PC-3 (cell line): ENCODE measurements at regions not wholly inside any gene's neighbourhood (a gene's known extent, or its start where the extent isn't known, plus 50 kb on each side); places are given as distances from the start of the nearest gene placed in this dataset.

ENCODE experiments used
- ATAC-seq: fragments of 200-7000 bp; cut with Tn5 transposase; 2 replicates; pipeline ENCODE4 v1.9.1; 2020; ENCODE audit warnings: mild to moderate bottlenecking, moderate library complexity
- BruUV-seq: library from RNA; stranded (reverse); fragments of 400-500 nt; replicated peaks from 2 replicates; lab custom pipeline; 2021; lab: Mats Ljungman, UMichigan
- CTCF ChIA-PET: fragments of 300-600 bp; sonication (Branson Sonifier 250); formaldehyde crosslinking; loops from one replicate; lab custom pipeline; 2022; ENCODE audit warnings: antibody characterized with exemption; lab: Charles Lee
- POLR2A ChIA-PET: fragments of 300-600 bp; sonication (Branson Sonifier 250); formaldehyde crosslinking; loops from one replicate; lab custom pipeline; 2022; ENCODE audit warnings: antibody characterized with exemption; ENCODE audit not compliant: unreplicated experiment; lab: Charles Lee
- DNase-seq: peaks from one replicate; pipeline ENCODE4 v3.0.0-alpha.2; 2015
- H2AFZ ChIP-seq: fragments of 300-600 bp; sonication (generic); 2 replicates; pipeline ENCODE4 v1.6.0; 2016; ENCODE audit warnings: antibody characterized with exemption, low read length
- H3F3A ChIP-seq: fragments of 300-600 bp; sonication (generic); one replicate; pipeline ENCODE4 v1.6.0; 2017; ENCODE audit warnings: antibody characterized with exemption, low read length, control low read depth, mild to moderate bottlenecking; ENCODE audit not compliant: unreplicated experiment
- H3K27ac ChIP-seq: fragments of 300-600 bp; sonication (generic); 2 replicates; pipeline ENCODE4 v1.5.1; 2016; ENCODE audit warnings: mild to moderate bottlenecking, low read length
- H3K27me3 ChIP-seq: fragments of 300-600 bp; sonication (generic); 2 replicates; pipeline ENCODE4 v1.6.1; 2016; ENCODE audit warnings: low read length, mixed read lengths
- H3K36me3 ChIP-seq: fragments of 300-600 bp; sonication (generic); 2 replicates; pipeline ENCODE4 v1.6.1; 2016; ENCODE audit warnings: low read depth, mixed run types, low read length, mixed read lengths
- H3K4me1 ChIP-seq: fragments of 300-600 bp; sonication (generic); 2 replicates; pipeline ENCODE4 v1.5.1; 2016; ENCODE audit warnings: low read length; ENCODE audit not compliant: insufficient read depth
- H3K4me2 ChIP-seq: fragments of 300-600 bp; sonication (generic); 2 replicates; pipeline ENCODE4 v1.6.0; 2016; ENCODE audit warnings: low read length
- H3K4me3 ChIP-seq: fragments of 300-600 bp; sonication (generic); 2 replicates; pipeline ENCODE4 v1.5.1; 2016; ENCODE audit warnings: mild to moderate bottlenecking, low read length, mixed read lengths
- H3K79me2 ChIP-seq: fragments of 300-600 bp; sonication (generic); 2 replicates; pipeline ENCODE4 v1.6.1; 2017; ENCODE audit warnings: low read length, mixed read lengths
- H3K9ac ChIP-seq: fragments of 300-600 bp; sonication (generic); 2 replicates; pipeline ENCODE4 v1.6.0; 2016; ENCODE audit warnings: mild to moderate bottlenecking, low read length
- H3K9me2 ChIP-seq: fragments of 300-600 bp; sonication (generic); replicated peaks from 2 replicates; pipeline ENCODE4 v1.6.1; 2016; ENCODE audit warnings: mixed run types, low read length, mixed read lengths
- H3K9me3 ChIP-seq: fragments of 300-600 bp; sonication (generic); 2 replicates; pipeline ENCODE4 v1.6.1; 2016; ENCODE audit warnings: low read length, mixed read lengths
- H4K20me1 ChIP-seq: fragments of 300-600 bp; sonication (generic); 2 replicates; pipeline ENCODE4 v1.6.1; 2016; ENCODE audit warnings: low read length, mixed read lengths
- EZH2 ChIP-seq: fragments of 300-600 bp; sonication (generic); IDR thresholded peaks from one replicate; pipeline ENCODE4 v1.6.1; 2017; ENCODE audit warnings: antibody characterized with exemption, mild to moderate bottlenecking, low read length; ENCODE audit not compliant: unreplicated experiment
- EZH2phosphoT487 ChIP-seq: fragments of 300-600 bp; sonication (generic); IDR thresholded peaks from 2 replicates; pipeline ENCODE4 v1.6.1; 2018; ENCODE audit warnings: mild to moderate bottlenecking, antibody characterized with exemption, low read length, borderline replicate concordance
- intact Hi-C: fragments of 100-400 bp; cut with micrococcal nuclease; formaldehyde crosslinking; loops from 2 replicates; pipeline ENCODE4 v1.9.0; 2023
- TF ChIP-seq, protein P1 (sequence below): fragments of 300-600 bp; sonication (generic); conservative IDR thresholded peaks from 2 replicates; pipeline ENCODE4 v1.5.1; 2017; ENCODE audit warnings: antibody characterized with exemption, low read depth, mild to moderate bottlenecking, low read length

DNA sequence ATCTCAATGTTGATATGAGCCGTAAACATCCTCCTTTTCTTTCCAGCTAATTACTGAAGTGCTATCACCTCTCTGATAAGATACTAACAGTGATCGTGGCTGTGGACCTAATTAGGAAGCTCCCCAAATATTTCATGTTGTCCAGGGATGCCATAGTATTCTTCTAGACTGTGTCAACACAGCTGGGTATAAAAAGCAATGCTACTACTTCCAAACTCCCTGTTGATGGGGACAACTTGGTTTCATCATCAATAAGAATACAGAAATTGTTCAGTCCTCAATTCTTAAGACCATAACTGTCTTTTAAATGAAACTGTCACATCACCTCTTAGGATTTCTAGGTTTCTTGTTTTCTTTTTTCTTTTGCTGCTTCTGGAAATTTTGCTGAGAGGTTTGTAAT lies 530.6 kb downstream of the TOX3 start:
- H3K9me3 ChIP-seq = no peaks in the 10 kb centered on the region
- no peak overlapping the region for H3K9ac ChIP-seq
- TF ChIP-seq EZH2phosphoT487 = no peak
- H3K4me2 ChIP-seq = no peak overlapping the region
- intact Hi-C loops = no loop called here
- H3K36me3 ChIP-seq = no peaks in the 10 kb centered on the region
- ATAC-seq (no peak), DNase-seq (no peak)
- no TSS peak for BruUV-seq
- no peaks in the 10 kb centered on the region for H3K9me2 ChIP-seq
- no peaks in the 10 kb centered on the region for H3F3A ChIP-seq
- H4K20me1 ChIP-seq = no peaks in the 10 kb centered on the region
- no peak overlapping the region for H2AFZ ChIP-seq
- H3K27ac ChIP-seq = no peak overlapping the region
- H3K4me1 ChIP-seq = no peaks in the 10 kb centered on the region
- no peaks in the 10 kb centered on the region for H3K27me3 ChIP-seq
- no peak overlapping the region for H3K4me3 ChIP-seq
- ChIA-PET POLR2A (no interaction called here), CTCF (no interaction called here)
- H3K79me2 ChIP-seq = no peaks in the 10 kb centered on the region

DNA sequence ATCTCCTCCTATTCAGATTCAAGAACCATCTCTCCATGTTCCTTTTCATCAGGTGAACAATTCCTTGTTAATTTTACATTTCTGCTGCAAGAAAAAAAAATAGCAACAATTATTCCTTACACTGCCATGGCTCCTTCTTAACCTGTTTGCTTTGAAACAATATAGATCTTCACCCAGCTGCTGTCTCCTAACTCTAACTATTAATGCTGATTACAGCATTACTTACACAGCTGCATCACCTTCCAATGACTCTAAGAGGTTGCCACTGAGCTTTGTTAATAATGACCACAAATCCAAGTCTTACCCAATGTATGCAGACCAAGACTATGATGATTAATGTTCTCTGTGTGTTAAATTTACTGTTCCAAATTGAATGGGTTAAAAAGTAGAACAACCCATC lies 541.4 kb downstream of the TOX3 start:
- BruUV-seq = no TSS peak

DNA sequence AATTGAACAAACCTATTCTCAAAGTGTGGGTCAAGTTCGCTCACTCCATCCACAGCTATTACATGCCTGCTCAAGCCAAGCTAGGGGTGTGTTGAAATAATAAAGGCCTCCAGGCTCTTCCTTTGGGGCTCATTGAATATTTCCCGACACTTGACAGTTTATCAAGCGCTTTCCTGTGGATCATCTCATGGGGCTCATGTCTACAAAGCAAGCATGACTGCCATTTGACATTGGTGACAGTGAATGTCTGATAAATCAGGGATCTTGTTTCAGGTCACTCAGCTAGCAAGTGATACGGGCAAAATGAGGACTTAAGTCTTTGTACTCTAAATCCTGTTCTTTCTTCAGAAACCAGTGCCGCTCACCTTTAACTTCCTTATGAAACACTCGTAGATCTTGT lies 542.6 kb downstream of the TOX3 start:
- POLR2A ChIA-PET = no interaction called here
- Histone ChIP-seq H3K27ac (no peak overlapping the region), H3K9ac (no peak overlapping the region), H3F3A (no peaks in the 10 kb centered on the region), H3K4me2 (no peak overlapping the region), H3K9me3 (no peaks in the 10 kb centered on the region), H3K4me3 (no peak overlapping the region), H3K36me3 (no peaks in the 10 kb centered on the region), H2AFZ (no peak overlapping the region), H3K4me1 (no peaks in the 10 kb centered on the region), H4K20me1 (no peaks in the 10 kb centered on the region), H3K9me2 (no peaks in the 10 kb centered on the region), H3K79me2 (no peaks in the 10 kb centered on the region), H3K27me3 (no peaks in the 10 kb centered on the region)
- TF ChIP-seq, protein P1, sequence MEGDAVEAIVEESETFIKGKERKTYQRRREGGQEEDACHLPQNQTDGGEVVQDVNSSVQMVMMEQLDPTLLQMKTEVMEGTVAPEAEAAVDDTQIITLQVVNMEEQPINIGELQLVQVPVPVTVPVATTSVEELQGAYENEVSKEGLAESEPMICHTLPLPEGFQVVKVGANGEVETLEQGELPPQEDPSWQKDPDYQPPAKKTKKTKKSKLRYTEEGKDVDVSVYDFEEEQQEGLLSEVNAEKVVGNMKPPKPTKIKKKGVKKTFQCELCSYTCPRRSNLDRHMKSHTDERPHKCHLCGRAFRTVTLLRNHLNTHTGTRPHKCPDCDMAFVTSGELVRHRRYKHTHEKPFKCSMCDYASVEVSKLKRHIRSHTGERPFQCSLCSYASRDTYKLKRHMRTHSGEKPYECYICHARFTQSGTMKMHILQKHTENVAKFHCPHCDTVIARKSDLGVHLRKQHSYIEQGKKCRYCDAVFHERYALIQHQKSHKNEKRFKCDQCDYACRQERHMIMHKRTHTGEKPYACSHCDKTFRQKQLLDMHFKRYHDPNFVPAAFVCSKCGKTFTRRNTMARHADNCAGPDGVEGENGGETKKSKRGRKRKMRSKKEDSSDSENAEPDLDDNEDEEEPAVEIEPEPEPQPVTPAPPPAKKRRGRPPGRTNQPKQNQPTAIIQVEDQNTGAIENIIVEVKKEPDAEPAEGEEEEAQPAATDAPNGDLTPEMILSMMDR = no peak
- ATAC-seq = no peak
- CTCF ChIA-PET = no interaction called here
- BruUV-seq = no TSS peak
- intact Hi-C loops = no loop called here
- no peak for DNase-seq

More for the DNA sequence above, 541.4 kb downstream of the TOX3 start:
- Histone ChIP-seq H2AFZ (no peak overlapping the region), H3K9me3 (no peaks in the 10 kb centered on the region), H3K4me3 (no peak overlapping the region), H3K9ac (no peak overlapping the region), H3K27me3 (no peaks in the 10 kb centered on the region), H3K4me1 (no peaks in the 10 kb centered on the region), H3K9me2 (no peaks in the 10 kb centered on the region), H3K27ac (no peak overlapping the region), H4K20me1 (no peaks in the 10 kb centered on the region), H3K36me3 (no peaks in the 10 kb centered on the region), H3K79me2 (no peaks in the 10 kb centered on the region), H3F3A (no peaks in the 10 kb centered on the region), H3K4me2 (no peak overlapping the region)
- TF ChIP-seq, protein P1 = no peak
- TF ChIP-seq EZH2 (no peak), EZH2phosphoT487 (no peak)
- ChIA-PET POLR2A (no interaction called here), CTCF (no interaction called here)
- DNase-seq = no peak
- intact Hi-C loops = no loop called here
- no peak for ATAC-seq
